Ovary (tissue), 7 donors: ENCODE measurements at regions not wholly inside any gene's neighbourhood (a gene's known extent, or its start where the extent isn't known, plus 50 kb on each side); places are given as distances from the start of the nearest gene placed in this dataset.

Experiments used
- DNase-seq, 5 donors: peaks; one replicate each; pipeline ENCODE4 v3.0.0-alpha.2; 2019 to 2020
- H3K27ac ChIP-seq, 2 donors: fragments of 200-600 bp; one replicate each; pipeline versions ENCODE4 v1.5.1 to v1.8.0; 2019 to 2022
- H3K27me3 ChIP-seq: fragments of 200-600 bp; one replicate; pipeline ENCODE4 v1.8.0; 2022
- H3K36me3 ChIP-seq: fragments of 200-600 bp; sonication (generic); one replicate; pipeline ENCODE4 v1.5.1; 2019
- H3K4me1 ChIP-seq: one replicate; pipeline ENCODE4 v1.8.1; 2013; ENCODE audit warnings: mild to moderate bottlenecking, moderate library complexity; ENCODE audit not compliant: insufficient read depth
- H3K4me3 ChIP-seq: fragments of 200-600 bp; sonication (generic); one replicate; pipeline ENCODE4 v1.5.1; 2017
- H3K9me3 ChIP-seq, 2 donors: fragments of 200-600 bp in 1 of 2; sonication (generic) in 1 of 2; one replicate each; pipeline versions ENCODE4 v1.5.1 to v1.8.1; 2013 to 2019; ENCODE audit warnings: mild to moderate bottlenecking in 1 of 2, moderate library complexity in 1 of 2
- EP300 ChIP-seq: sonication (generic); formaldehyde crosslinking; IDR thresholded peaks from one replicate; pipeline ENCODE4 v1.6.1; 2017; ENCODE audit warnings: antibody characterized with exemption
- POLR2A ChIP-seq: fragments of 450-650 bp; IDR thresholded peaks from one replicate; pipeline ENCODE4 v1.6.1; 2017; ENCODE audit warnings: antibody characterized with exemption, mild to moderate bottlenecking, moderate library complexity
- WGBS, 3 donors: extraction: QIAGEN DNeasy Blood & Tissue Kit in 1 of 3; methylation state at CpG; one replicate each; pipeline versions ENCODE4 v1.1.5 to v1.1.7; 2013 to 2017; 5-methylcytosine and 5-hydroxymethylcytosine counted together
- intact Hi-C, 4 donors: fragments of 100-400 bp; cut with DNase I; formaldehyde crosslinking; loops; one replicate each; pipeline versions ENCODE4 v1.11.0 to v1.15.1; 2022 to 2023
- TF ChIP-seq, protein P1 (sequence below), 3 donors: fragments of 450-650 bp in 2 of 3; fragments of 200-600 bp in 1 of 3; IDR thresholded peaks; one replicate each; pipeline versions ENCODE4 v1.5.1 to v1.8.0; 2016 to 2022; ENCODE audit warnings: antibody characterized with exemption in 3 of 3, mild to moderate bottlenecking in 1 of 3
- donor health status: DM: no; HTN: no; CAD: no; lungs with moderate emphysema.
- donor health status: DM: no; HTN: no; CAD: no.
- donor health status: Bipolar disorder and iron deficiency.
- donor health status: DM: no; HTN: no; CAD: no.
- donor health status: DM: yes; HTN: yes; CAD: no.

DNA sequence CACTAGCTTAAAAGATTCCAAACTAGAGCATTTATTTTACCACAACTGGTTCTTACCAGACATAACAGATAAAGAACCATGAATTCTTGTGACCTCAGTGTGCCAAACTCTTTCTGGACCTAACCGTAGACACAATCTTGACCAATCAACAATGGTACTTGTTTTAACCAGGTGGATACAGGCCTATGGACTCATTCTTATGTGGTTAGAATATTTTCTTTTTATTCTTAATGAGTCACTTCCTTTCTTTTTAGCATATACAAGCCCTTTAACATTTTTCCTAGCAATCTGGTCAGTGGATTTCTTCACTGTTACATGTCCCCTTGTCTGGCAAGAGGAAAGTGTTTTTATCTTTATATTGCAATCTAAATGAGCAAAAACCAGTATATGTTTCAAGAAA lies 792.1 kb upstream of the SPRY2 start:
- Histone ChIP-seq H3K4me3 (no peak overlapping the region), H3K9me3 (no peaks in the 10 kb centered on the region), H3K27me3 (no peaks in the 10 kb centered on the region), H3K4me1 (no peaks in the 10 kb centered on the region), H3K36me3 (no peaks in the 10 kb centered on the region), H3K27ac (no peak overlapping the region)
- no peak for DNase-seq
- no peak for TF ChIP-seq POLR2A
- TF ChIP-seq EP300 = no peak
- TF ChIP-seq, protein P1, sequence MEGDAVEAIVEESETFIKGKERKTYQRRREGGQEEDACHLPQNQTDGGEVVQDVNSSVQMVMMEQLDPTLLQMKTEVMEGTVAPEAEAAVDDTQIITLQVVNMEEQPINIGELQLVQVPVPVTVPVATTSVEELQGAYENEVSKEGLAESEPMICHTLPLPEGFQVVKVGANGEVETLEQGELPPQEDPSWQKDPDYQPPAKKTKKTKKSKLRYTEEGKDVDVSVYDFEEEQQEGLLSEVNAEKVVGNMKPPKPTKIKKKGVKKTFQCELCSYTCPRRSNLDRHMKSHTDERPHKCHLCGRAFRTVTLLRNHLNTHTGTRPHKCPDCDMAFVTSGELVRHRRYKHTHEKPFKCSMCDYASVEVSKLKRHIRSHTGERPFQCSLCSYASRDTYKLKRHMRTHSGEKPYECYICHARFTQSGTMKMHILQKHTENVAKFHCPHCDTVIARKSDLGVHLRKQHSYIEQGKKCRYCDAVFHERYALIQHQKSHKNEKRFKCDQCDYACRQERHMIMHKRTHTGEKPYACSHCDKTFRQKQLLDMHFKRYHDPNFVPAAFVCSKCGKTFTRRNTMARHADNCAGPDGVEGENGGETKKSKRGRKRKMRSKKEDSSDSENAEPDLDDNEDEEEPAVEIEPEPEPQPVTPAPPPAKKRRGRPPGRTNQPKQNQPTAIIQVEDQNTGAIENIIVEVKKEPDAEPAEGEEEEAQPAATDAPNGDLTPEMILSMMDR (IDR thresholded peaks at IDR 0.05) = no peak
- intact Hi-C loops = no loop called here
- WGBS, 3 donors = 45 to 63% (median 60%) methylated on average over 1 of the region's 1 CpG

DNA sequence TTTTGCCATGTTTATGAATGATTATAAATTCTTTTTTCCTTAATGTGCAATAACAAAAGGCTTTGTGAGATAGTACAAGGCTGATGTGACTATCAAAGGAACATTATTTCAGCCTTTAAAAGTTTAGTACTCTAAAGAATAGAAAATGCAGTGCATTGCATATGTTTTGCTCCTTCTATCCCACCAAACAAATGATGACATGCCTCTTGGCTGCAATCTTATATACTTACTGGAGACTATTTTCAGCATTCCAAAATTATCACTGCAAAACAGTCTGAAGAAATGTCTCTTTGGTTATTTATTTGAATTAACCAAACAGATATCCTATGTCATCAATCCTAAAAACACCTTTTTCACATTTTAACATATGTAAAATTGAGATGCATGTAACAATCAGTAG lies 776.5 kb upstream of the SPRY2 start:
- no peak overlapping the region for H3K4me3 ChIP-seq
- no peaks in the 10 kb centered on the region for H3K4me1 ChIP-seq
- no peaks in the 10 kb centered on the region for H3K27me3 ChIP-seq
- intact Hi-C loops = no loop called here
- no peaks in the 10 kb centered on the region for H3K36me3 ChIP-seq
- no peak for DNase-seq
- TF ChIP-seq, protein P1 (IDR thresholded peaks at IDR 0.05) = no peak
- TF ChIP-seq POLR2A (no peak), EP300 (no peak)
- H3K9me3 ChIP-seq = no peaks in the 10 kb centered on the region
- H3K27ac ChIP-seq = no peak overlapping the region

DNA sequence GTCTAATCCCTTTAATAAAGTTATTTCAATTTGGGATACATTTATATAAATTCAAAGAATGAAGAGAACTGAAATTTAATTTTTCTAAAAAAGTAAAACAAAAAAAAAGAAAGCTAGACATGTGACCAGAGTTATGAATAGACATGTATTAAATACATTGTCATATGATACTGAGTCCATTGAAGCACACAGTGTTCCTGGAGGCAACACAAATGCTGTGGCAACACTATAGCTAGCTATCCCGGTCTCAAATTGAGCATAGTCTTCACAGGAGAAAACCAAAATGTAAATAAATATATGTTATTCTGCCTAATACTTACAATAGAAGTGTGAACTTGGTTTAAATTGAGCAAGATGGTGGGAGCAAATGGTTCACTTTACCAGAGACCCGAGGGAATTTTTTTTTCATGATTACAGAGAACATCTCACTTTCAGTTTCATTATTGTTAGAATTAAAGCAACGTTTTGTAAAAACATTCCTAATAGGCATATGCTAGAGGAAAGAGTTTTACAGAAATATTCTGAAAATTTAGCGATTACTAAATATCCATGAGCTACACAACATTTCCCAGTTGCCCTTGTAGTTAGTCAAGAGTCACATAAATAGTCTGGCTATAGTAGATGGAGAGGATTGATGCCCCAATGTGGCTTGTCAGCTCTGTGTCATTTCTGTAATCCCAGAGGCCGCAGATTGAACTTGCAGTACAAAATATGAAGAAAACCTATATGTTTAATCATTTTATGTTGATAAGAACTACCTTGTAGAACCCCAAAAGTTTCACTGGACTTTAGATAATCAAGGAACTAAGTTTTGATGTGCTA lies 775.7 kb upstream of the SPRY2 start:
- WGBS, 3 donors = 55 to 69% (median 63%) methylated on average over 5 of the region's 5 CpGs
- H3K4me3 ChIP-seq = no peak overlapping the region
- H3K36me3 ChIP-seq = no peaks in the 10 kb centered on the region
- H3K27me3 ChIP-seq = no peaks in the 10 kb centered on the region
- H3K4me1 ChIP-seq = no peaks in the 10 kb centered on the region
- TF ChIP-seq EP300 (no peak), POLR2A (no peak)
- TF ChIP-seq, protein P1 (IDR thresholded peaks at IDR 0.05) = no peak
- intact Hi-C loops = no loop called here
- DNase-seq = no peak
- H3K9me3 ChIP-seq = no peaks in the 10 kb centered on the region
- H3K27ac ChIP-seq = no peak overlapping the region

DNA sequence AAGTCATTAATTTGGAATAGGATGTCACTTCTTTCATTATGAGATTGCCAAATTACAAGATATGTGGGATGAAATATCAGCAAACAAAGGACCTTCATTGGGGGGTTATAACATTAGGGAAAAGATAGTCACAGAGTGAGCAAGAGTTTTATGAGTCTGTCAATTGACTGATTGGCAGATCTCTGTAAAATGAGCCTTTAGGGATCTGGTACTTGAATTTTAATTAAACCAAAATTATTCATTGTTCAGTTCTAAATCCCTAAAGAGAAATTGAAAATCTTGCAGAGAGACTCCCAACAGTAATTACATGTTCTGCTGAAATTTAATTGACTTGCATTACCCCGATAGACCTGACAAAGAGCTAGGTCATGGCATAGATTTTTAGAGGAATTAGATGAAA lies 768.1 kb upstream of the SPRY2 start:
- no peak for DNase-seq
- no peaks in the 10 kb centered on the region for H3K27me3 ChIP-seq
- H3K9me3 ChIP-seq = no peaks in the 10 kb centered on the region
- no peak overlapping the region for H3K4me3 ChIP-seq
- intact Hi-C loops = no loop called here
- H3K4me1 ChIP-seq = no peaks in the 10 kb centered on the region
- WGBS, 3 donors = 92 to 98% (median 95%) methylated on average over 1 of the region's 1 CpG
- no peaks in the 10 kb centered on the region for H3K36me3 ChIP-seq
- H3K27ac ChIP-seq = no peak overlapping the region
- TF ChIP-seq EP300 = no peak
- no peak for TF ChIP-seq POLR2A
- TF ChIP-seq, protein P1 (IDR thresholded peaks at IDR 0.05) = no peak
